ENCODE measurements at regions not wholly inside any gene's neighbourhood (a gene's known extent, or its start where the extent isn't known, plus 50 kb on each side); places are given as distances from the start of the nearest gene placed in this dataset.
A peak's percentile ranks its signal among the peaks of the same experiment; 100 is the strongest.

GRCh38 chr5:8399471-8399870 lies 530.5 kb downstream of the MTRR start:
- no peak overlapping the region for H3K4me3 ChIP-seq (ENCODE audit: low read depth, low read length)
- DNase-seq (ENCODE audit: low read depth), result no peak
- TF ChIP-seq CTCF (conservative IDR thresholded peaks at IDR 0.05; ENCODE audit: low read depth, low read length), result no peak

GRCh38 chr5:8408258-8408657 lies 539.3 kb downstream of the MTRR start:
- peak; percentile 58 for DNase-seq (ENCODE audit: low read depth)
- no peak overlapping the region for H3K4me3 ChIP-seq (ENCODE audit: low read depth, low read length)
- TF ChIP-seq CTCF (conservative IDR thresholded peaks at IDR 0.05; ENCODE audit: low read depth, low read length), result no peak

DNA sequence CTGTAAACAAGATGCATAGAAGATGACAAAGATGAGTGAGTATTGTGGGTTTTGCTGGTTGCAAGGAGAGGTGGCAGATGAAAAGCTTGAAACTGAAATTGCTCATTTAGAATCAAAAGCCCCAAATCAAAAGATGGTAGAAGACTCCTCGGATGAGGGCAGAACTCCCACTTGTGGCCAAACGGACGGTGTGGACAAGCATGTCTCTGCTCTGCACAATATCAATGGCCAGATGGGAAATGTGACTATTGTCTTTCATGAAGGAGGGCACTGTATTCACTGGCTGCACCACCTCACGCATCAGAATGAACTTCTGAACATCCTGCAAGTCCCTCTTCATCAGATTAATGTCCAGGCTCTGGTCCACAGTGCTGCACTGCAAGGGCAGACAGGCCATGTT lies 541.7 kb downstream of the MTRR start:
- no peak for DNase-seq (ENCODE audit: low read depth)
- no peak overlapping the region for H3K4me3 ChIP-seq (ENCODE audit: low read depth, low read length)
- TF ChIP-seq CTCF (conservative IDR thresholded peaks at IDR 0.05; ENCODE audit: low read depth, low read length), result no peak

GRCh38 chr5:8413975-8414374 lies 545.0 kb downstream of the MTRR start:
- no peak for DNase-seq (ENCODE audit: low read depth)
- no peak for TF ChIP-seq CTCF (conservative IDR thresholded peaks at IDR 0.05; ENCODE audit: low read depth, low read length)
- no peak overlapping the region for H3K4me3 ChIP-seq (ENCODE audit: low read depth, low read length)

DNA sequence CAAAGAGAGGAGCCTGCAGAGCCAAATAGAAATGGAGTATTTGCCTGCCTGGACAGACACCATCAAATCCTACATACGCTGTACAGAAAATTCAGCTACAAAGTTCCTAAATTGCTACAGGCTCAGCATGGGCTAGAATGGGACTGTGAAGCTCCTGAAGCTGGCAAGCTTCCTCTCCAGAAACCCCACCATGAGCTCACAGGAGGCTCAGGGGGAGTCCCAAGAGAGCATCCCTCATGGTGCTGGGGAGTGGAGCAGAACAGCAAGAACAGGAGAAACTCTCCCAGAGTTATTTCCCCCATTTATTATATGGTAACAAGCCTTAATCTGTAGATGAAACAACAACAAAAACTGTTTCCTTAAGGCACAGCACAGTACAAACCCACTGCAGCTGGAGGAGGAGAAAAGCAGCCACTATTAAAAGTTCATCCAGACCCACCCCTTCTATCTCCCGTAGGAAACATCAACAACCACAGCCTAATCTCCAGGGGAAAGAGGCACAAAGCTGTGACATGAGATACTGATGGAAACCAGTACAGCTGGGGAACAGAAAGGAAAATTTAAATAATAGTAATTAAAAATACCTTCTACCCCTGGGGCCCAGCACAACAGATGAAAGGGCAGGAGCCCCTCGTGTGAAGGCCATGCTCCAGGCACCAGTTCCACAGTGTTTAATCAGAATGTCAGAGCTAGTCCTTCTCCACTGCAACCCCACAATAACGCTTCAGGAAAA lies 548.5 kb downstream of the MTRR start:
- no peak overlapping the region for H3K4me3 ChIP-seq (ENCODE audit: low read depth, low read length)
- TF ChIP-seq CTCF (conservative IDR thresholded peaks at IDR 0.05; ENCODE audit: low read depth, low read length), result no peak
- DNase-seq (ENCODE audit: low read depth), result peak; percentile 3

GRCh38 chr5:8418049-8418426 lies 549.1 kb downstream of the MTRR start:
- no peak for TF ChIP-seq CTCF (conservative IDR thresholded peaks at IDR 0.05; ENCODE audit: low read depth, low read length)
- no peak for DNase-seq (ENCODE audit: low read depth)
- H3K4me3 ChIP-seq (ENCODE audit: low read depth, low read length), result no peak overlapping the region

Measured in choroid plexus epithelial cell (primary cell).